ENCODE measurements at regions not wholly inside any gene's neighbourhood (a gene's known extent, or its start where the extent isn't known, plus 50 kb on each side); places are given as distances from the start of the nearest gene placed in this dataset.

DNA sequence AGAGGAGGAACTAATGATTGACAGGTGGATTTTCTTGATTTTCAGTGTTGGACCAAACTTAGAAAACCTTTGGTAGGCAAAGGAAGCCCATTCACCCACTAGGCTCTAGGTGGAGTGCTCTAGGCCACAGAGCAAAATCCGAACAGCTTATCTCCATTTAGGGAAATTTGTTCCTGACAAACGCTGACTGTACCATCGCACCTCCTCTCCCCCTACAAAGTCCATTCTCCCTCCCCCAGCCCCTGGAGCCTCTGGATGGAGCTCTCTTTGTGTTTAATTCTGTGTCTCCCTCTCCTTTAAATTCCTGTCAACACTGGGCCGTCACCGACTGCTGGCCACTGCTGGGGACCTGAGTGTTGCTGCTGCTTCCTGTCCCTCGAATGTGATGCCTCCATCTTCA is 350.1 kb upstream of the IRX2 start (continued):
- TF ChIP-seq, protein P1, sequence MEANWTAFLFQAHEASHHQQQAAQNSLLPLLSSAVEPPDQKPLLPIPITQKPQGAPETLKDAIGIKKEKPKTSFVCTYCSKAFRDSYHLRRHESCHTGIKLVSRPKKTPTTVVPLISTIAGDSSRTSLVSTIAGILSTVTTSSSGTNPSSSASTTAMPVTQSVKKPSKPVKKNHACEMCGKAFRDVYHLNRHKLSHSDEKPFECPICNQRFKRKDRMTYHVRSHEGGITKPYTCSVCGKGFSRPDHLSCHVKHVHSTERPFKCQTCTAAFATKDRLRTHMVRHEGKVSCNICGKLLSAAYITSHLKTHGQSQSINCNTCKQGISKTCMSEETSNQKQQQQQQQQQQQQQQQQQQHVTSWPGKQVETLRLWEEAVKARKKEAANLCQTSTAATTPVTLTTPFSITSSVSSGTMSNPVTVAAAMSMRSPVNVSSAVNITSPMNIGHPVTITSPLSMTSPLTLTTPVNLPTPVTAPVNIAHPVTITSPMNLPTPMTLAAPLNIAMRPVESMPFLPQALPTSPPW (CRISPR knock-in tag; IDR thresholded peaks at IDR 0.05), result no peak
- TF ChIP-seq HNRNPUL1 (IDR thresholded peaks at IDR 0.05; ENCODE audit: low read length), result no peak
- TF ChIP-seq, protein P2, sequence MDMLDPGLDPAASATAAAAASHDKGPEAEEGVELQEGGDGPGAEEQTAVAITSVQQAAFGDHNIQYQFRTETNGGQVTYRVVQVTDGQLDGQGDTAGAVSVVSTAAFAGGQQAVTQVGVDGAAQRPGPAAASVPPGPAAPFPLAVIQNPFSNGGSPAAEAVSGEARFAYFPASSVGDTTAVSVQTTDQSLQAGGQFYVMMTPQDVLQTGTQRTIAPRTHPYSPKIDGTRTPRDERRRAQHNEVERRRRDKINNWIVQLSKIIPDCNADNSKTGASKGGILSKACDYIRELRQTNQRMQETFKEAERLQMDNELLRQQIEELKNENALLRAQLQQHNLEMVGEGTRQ (CRISPR knock-in tag; IDR thresholded peaks at IDR 0.05), result no peak
- TF ChIP-seq MEF2A (IDR thresholded peaks at IDR 0.05; ENCODE audit: control insufficient read depth, low read depth, low read length), result no peak
- TF ChIP-seq, protein P3, sequence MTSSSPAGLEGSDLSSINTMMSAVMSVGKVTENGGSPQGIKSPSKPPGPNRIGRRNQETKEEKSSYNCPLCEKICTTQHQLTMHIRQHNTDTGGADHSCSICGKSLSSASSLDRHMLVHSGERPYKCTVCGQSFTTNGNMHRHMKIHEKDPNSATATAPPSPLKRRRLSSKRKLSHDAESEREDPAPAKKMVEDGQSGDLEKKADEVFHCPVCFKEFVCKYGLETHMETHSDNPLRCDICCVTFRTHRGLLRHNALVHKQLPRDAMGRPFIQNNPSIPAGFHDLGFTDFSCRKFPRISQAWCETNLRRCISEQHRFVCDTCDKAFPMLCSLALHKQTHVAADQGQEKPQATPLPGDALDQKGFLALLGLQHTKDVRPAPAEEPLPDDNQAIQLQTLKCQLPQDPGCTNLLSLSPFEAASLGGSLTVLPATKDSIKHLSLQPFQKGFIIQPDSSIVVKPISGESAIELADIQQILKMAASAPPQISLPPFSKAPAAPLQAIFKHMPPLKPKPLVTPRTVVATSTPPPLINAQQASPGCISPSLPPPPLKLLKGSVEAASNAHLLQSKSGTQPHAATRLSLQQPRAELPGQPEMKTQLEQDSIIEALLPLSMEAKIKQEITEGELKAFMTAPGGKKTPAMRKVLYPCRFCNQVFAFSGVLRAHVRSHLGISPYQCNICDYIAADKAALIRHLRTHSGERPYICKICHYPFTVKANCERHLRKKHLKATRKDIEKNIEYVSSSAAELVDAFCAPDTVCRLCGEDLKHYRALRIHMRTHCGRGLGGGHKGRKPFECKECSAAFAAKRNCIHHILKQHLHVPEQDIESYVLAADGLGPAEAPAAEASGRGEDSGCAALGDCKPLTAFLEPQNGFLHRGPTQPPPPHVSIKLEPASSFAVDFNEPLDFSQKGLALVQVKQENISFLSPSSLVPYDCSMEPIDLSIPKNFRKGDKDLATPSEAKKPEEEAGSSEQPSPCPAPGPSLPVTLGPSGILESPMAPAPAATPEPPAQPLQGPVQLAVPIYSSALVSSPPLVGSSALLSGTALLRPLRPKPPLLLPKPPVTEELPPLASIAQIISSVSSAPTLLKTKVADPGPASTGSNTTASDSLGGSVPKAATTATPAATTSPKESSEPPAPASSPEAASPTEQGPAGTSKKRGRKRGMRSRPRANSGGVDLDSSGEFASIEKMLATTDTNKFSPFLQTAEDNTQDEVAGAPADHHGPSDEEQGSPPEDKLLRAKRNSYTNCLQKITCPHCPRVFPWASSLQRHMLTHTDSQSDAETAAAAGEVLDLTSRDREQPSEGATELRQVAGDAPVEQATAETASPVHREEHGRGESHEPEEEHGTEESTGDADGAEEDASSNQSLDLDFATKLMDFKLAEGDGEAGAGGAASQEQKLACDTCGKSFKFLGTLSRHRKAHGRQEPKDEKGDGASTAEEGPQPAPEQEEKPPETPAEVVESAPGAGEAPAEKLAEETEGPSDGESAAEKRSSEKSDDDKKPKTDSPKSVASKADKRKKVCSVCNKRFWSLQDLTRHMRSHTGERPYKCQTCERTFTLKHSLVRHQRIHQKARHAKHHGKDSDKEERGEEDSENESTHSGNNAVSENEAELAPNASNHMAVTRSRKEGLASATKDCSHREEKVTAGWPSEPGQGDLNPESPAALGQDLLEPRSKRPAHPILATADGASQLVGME (CRISPR knock-in tag; IDR thresholded peaks at IDR 0.05), result no peak
- no peak for TF ChIP-seq HNRNPLL (IDR thresholded peaks at IDR 0.05; ENCODE audit: low read depth, low read length, poor library complexity, severe bottlenecking)
- TF ChIP-seq ZKSCAN8 (CRISPR knock-in tag; IDR thresholded peaks at IDR 0.05), result no peak
